GM23338 (cell line): ENCODE measurements at regions not wholly inside any gene's neighbourhood (a gene's known extent, or its start where the extent isn't known, plus 50 kb on each side); places are given as distances from the start of the nearest gene placed in this dataset.

Experiments
- REST ChIP-seq: IDR thresholded peaks from one replicate; pipeline ENCODE4 v1.6.1; 2018; ENCODE audit warnings: antibody characterized with exemption; ENCODE audit not compliant: unreplicated experiment
- STAT1 ChIP-seq: IDR thresholded peaks from one replicate; pipeline ENCODE4 v1.6.1; 2016; ENCODE audit warnings: antibody characterized with exemption; ENCODE audit not compliant: unreplicated experiment
- ZNF462 ChIP-seq: fragments of 250-450 bp; sonication (Bioruptor Pico); IDR thresholded peaks from 2 replicates; pipeline ENCODE4 v1.5.0; 2020; ENCODE audit warnings: mild to moderate bottlenecking, moderate library complexity
- TF ChIP-seq, protein P1 (sequence below), 2 experiments: fragments of 200-600 bp in 1 of 2; sonication (generic) in 1 of 2; conservative IDR thresholded peaks; 2 replicates each; pipeline versions ENCODE4 v1.5.1 to v1.6.1; 2016 to 2017; ENCODE audit warnings: antibody characterized with exemption in 2 of 2, low read depth in 2 of 2, mild to moderate bottlenecking in 2 of 2, moderate library complexity in 1 of 2

DNA sequence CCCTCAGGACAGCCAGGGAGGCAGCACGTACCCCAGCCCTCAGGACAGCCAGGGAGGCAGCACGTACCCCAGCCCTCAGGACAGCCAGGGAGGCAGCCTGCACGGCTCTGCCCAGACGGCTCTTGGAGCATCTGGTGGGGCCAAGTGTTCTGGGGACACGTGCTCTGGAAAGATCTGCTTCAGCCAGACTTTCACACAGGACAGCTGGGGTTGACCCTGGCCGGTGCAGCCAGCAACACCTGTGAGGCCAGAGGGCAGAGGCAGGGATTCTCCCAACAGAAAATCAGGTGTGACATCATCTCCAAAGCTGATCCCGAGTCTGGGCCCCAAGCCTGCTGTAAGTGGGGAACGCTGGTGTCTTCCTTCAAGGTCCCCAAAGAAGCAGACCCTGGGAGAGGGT, 55.5 kb upstream of the SLCO4A1 start (continued):
- TF ChIP-seq ZNF462 (CRISPR knock-in tag) (no peak), REST (no peak), STAT1 (no peak)
- TF ChIP-seq, protein P1, sequence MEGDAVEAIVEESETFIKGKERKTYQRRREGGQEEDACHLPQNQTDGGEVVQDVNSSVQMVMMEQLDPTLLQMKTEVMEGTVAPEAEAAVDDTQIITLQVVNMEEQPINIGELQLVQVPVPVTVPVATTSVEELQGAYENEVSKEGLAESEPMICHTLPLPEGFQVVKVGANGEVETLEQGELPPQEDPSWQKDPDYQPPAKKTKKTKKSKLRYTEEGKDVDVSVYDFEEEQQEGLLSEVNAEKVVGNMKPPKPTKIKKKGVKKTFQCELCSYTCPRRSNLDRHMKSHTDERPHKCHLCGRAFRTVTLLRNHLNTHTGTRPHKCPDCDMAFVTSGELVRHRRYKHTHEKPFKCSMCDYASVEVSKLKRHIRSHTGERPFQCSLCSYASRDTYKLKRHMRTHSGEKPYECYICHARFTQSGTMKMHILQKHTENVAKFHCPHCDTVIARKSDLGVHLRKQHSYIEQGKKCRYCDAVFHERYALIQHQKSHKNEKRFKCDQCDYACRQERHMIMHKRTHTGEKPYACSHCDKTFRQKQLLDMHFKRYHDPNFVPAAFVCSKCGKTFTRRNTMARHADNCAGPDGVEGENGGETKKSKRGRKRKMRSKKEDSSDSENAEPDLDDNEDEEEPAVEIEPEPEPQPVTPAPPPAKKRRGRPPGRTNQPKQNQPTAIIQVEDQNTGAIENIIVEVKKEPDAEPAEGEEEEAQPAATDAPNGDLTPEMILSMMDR (conservative IDR thresholded peaks at IDR 0.05; ENCODE audit: low read depth in 2 of 2): no peak
